NCI-H1092 treated with DMSO at 0.1 percent for 48 hours (cell line): ENCODE measurements at regions not wholly inside any gene's neighbourhood (a gene's known extent, or its start where the extent isn't known, plus 50 kb on each side); places are given as distances from the start of the nearest gene placed in this dataset.

ENCODE experiments used
- DNase-seq: peaks from one replicate; lab custom pipeline; 2025; lab: John Stamatoyannopoulos, UW

DNA sequence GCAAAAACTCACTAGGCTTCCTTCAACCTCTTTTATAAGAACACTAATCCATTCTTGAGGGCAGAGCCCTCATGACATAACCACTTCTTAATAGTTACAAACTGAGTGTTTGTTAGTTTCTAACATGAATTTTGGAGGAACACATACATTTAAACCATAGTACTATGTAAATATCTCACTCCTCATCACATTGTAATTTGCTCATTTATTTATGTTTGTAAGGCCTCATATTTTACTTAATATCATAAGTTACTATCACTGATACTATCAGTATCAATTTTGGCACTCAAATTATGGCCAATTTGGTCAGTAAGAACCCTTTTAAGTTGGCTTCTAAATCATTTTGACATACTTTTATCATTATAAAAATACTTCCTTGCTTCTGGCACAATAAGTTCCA, 603.1 kb downstream of the ZEB2 start:
- no peak for DNase-seq

DNA sequence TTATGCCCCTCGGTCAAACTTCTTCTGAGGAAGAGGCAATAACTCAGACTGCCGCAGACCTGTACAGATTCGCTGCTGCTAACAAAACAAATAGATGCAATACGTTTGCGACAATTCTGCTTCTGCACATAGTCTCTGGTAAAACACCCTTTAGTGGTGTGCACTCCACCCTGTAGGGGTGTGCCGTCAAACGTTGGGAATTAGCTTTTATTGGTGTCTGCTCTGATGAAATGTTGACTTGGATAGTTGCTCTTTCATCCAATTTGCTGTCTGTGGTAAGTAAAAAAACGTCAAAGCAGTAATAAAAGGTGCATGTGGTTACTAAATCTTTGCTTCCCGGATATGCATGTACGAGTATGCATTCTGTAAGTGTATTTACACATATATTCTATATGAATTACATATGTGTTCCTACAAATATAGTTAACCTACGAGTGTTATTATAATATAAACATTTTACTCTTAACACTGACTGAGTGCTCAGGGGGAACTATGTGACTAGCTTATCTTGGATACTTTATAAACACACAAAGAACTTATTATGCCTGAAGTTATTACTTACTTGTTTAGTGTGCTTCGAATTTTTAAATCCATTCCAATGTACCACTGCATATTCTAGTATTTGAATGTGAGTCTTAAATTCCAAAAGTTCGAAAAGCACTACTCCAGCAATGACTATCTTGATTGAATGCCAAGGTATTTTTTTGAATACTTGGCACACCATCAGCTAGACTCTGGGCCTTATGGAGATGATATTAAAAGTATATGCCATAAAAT, 610.2 kb downstream of the ZEB2 start:
- DNase-seq: no peak

DNA sequence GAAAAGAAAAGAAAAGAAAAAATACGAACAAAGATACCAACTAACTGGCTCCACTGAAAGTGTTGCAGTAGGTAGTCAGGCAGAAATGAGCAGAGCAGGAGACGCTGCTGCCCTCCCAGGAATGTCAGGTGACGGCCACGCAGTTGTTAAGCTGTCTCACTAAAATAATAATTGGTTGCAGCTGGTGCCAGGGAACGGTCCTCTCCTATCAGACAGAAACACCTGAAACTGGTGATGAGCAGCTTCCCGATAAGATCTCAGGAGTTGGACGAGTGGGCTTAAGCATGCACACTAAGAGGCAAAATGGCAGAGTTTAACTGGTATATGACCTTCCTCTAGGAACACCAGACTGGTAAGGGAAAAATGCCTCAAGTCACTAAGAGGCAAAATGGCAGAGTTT, 611.1 kb downstream of the ZEB2 start:
- DNase-seq: no peak

DNA sequence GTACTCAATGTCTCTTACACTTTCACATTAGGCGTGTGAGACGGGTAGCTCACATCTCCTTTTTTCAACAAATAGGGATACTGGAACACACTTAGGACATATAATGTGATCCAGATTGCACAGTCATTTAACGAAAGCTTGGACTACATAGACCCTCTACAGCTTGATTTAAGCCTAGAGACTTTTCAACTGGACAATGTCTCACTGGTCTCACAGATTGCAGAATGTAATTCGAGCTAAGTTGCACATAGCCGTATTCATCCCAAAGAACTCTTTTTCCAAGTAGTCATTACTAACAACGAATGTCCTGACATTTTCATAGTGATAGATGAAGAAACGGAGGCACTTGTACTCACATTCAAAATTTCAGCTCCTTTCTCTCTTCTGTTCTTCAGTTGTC, 612.1 kb downstream of the ZEB2 start:
- no peak for DNase-seq

DNA sequence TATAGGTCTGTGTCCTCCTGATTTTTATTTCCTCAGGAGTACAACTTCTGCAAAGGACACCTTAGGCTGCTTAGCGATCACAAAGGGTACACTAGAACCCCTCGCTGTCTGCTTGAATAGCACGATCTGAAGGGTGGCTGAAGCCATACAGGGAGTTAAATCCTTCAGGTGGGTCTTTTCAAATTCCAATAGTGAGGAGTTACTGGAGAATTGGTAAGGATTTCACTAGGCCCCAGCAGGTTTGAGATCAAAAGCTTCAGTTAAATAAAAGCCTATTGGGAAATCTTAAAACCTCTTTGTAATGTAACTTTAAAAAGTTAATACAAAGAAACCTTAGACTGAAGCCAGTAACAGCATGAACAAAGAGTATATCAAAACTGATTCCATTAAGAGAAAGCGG, 613.1 kb downstream of the ZEB2 start:
- no peak for DNase-seq

DNA sequence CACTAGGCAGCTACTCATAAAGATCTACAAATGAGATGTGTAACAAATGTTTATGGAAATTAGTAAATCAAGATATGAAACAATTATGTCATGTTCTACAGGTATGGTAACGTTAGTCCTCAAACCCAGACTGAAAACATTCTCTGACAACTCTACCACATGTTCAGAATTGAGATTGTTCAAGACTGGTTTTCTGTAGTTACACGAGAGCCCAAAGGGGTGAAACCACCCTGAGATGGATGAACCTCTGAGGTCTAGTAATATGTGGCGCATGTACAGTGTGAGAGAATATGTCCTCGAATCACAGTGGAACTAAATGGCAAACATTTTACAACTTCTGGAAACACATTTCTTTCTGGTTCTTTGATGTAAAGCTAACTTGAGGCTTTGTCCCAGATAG, 614.3 kb downstream of the ZEB2 start:
- DNase-seq: no peak

DNA sequence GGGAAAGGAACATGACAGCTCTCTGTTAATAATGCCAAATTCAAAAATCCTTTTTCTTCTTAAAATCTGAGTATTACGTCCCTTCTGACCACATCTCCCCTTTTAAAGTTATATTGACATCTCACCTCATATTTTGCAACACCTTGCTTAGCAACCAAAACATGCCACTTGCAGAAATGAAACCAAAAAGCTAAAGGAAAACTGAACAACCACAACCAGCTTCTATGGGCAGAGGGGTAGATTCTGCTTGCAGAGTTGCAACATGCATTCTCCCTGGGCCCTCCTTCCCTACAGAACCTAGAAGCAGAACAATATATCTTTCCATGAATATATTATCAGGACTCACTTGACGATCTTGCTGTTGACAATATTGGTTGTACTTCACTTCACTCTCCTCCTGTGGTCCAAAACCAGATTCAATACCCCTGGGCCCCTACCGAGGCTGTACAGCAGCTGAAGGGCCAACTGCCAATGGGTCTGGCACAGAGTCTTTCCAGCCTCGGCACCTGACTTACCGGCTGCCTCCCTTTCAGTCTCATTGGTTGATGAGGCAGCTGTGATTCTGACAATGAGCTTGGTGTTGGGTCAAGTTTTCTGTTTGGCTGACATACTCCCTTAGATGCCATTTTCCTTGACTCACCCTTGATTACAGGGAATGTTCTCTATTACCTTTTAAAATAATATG, 616.6 kb downstream of the ZEB2 start:
- DNase-seq: peak; percentile 4

DNA sequence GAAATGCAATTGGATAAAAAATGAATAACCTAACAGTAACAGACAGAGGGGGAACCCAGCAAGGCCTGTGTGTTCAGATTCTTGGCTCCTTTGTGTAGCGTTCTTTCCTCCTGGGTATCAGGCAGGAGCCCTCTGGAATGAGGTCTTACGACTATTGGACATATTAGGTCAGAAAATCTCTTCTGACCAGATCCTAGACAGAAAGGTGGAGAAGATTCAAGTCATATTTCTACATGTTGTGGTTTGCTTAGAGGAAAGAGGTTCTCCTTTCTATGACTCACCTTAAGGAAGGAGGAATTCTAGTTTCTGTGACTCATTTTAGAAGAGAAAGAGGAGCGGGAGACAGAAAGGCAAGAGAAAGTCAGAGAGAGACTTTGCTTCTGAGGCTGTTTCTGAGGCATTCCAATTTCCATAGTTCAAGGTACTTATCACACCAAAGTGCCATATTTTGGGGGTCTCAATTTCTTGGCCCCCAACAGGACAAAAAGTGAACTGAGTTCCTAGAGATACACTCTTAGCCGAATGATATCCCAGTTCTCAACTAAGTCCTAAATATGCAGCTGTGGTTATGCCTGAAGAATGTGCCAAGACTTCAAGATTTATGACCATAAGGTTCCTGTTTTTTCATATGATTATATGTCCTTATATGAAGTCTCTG, 618.6 kb downstream of the ZEB2 start:
- DNase-seq: no peak

DNA sequence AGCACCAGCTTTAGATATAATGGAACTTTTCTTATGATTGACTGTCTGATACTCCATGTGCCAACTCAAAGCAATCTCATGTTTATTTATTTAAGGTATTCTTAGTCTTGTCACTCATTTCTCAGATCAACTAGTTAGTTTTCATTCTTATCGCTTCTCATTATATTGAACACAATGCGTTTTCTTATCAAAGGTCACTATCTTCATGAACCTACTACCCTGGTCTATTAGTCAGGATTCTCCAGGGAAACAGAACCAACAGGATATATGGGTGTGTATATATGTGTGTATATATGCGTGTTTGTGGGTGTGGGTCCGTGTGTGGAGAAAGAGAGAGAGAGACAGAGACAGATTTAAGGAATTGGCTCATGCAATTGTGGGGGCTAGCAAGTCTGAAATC, 619.9 kb downstream of the ZEB2 start:
- DNase-seq: no peak

DNA sequence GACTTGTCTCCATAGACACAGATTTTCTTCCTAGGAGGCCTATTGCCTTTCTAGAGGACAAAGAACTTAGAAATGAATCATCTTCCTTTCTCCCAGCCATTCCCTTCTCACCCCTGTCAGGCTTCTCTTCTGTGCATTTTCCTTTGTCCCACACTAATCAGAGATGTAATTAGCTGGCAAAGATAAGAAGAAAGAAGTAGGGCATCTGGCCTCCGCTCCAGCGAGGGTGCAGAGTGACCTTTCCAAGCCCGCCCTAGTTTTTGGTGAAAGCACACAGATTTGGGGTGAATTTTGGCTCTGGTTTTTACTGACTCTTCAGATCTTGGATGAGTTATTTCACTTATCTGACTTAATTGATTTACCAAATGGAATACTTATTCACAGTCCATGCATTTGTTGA, 626.5 kb downstream of the ZEB2 start:
- DNase-seq: no peak

DNA sequence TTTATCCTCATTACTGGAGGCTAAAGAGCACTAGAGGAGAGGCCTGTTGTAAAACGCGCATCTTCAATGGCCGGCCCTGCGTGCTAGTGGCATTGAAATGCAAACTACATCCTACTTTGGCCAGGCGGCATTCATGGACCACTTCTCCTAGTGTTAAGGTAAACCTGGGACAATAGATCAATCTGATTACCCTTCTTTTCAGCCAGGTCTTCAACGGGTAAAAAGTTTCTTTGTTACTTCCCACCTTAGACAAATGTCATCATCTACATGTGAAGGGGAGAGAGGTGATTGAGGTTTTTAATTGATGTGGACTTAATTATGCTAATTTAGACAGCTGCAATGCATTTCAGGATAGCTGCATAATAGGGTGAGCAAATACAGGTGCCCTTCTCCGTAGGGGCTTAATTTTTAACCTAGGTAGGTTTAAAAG, 628.0 kb downstream of the ZEB2 start:
- DNase-seq: no peak

DNA sequence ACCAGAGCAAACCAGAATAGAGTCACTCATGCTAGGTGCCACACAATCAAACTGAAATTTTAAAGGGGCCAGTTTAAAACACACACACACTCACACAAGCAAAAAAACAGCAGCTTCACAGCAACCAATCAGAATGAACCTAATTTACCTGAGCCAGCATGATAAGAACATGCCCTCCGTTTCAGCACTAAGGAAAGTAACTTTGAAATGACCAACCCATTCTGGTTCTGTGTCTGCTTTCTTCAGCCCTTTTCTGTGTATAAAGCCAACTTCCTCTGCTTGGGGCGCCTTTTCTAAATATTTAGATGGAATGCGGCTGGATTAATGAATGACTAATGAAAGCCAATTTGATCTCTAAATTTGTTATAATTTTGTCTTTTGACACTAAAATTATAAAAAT, 629.1 kb downstream of the ZEB2 start:
- DNase-seq: no peak

DNA sequence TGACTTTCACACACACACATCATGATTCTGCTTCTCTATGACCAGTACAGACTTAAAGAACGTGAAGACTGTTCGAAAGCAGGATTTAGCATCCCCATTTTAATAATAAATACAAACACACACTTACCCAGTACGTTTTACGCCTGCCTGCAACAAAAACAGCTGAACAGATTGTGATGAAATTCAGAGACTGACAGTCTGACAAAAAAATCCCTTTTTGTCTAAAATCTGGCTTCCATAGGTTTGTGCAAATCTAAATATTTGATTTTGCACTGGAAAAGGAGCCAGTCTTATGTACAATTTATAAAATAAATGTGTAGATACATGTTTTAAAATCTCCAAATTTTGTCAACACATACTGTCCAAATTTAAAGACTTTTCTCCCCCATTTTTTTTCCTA, 630.7 kb downstream of the ZEB2 start:
- no peak for DNase-seq

DNA sequence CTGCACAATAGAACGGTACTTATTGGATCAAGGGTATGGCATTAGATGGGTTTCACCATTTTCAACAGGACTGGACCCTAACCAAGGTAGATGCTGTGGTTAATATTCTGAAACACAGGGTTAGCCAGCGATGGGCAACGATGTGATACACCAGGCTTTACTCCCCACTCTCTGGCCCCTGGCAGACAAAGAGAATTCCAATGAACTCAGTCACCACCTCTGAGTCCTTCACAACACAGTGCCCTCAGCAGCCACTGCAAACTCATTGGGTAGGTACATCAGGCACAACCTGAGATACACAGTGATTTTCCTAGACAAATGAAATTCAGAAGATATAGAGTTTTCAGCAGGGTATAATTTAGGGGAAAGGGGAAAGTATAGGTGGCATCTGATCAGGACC, 634.5 kb downstream of the ZEB2 start:
- no peak for DNase-seq

DNA sequence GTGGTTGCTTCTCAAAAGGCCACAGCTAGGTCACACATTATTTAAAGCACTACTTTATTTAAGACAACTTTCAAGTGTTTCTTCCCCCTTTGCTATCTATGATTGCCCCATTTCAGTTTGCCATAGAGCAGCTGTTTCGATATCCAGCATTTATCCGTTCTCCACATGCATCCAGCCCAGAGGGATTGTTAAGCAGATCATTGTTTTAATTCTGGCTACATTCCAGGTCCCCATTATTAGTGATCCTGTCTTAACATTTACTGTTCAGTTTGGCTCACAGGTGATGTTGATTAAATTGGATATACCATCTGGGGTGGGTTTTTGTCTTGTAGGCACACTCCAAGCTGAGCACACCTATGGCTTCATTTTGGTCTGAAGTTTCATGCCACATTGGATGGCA, 638.7 kb downstream of the ZEB2 start:
- DNase-seq: no peak

DNA sequence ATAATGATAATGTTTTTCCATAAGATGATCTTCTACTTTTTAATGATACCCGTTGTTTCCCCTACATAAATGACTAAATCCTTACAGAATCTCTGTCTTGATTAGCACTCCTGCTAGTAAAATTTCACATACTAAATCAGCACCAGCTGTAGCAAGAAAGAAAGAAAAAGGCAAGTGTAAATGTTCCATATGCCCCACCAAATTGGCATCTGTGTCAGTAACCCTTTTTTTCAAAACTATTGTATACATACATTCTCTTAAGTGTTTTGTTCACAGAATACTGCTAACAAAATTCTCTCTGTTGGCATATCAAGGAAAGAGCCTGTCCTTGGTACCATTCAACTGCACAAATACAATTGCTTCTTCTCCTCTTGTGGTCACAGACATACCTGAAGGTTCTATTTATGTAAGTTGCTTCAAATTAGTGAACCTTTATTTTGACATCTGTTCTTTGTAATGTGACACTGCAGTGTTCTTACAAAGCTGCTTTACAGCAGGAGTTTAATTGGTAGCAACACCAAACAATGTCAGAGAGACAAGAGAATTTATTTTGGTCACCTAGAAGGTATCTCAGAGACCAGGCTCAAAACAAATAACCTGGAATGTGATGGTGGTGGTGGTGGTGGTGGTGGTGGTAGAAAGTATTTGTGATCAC, 641.9 kb downstream of the ZEB2 start:
- DNase-seq: no peak

DNA sequence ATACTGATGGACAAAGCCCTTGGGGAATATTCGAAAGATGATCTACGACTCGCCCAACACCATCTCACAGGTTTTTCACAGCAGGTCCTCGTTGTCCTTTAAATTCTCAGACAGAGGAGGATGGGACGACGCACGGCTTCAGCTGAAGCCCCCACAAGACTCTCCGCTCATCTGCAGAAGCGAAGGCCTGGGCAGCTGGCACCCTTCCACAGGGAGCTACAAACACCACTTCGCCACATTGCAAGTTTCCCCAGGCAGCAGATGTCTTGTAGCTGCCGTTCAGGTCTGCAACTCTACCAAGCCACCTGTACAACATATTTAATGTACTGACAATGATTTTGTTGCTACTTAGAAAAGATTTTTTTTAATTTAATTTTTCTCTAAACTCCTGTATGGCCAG, 642.9 kb downstream of the ZEB2 start:
- DNase-seq: no peak

DNA sequence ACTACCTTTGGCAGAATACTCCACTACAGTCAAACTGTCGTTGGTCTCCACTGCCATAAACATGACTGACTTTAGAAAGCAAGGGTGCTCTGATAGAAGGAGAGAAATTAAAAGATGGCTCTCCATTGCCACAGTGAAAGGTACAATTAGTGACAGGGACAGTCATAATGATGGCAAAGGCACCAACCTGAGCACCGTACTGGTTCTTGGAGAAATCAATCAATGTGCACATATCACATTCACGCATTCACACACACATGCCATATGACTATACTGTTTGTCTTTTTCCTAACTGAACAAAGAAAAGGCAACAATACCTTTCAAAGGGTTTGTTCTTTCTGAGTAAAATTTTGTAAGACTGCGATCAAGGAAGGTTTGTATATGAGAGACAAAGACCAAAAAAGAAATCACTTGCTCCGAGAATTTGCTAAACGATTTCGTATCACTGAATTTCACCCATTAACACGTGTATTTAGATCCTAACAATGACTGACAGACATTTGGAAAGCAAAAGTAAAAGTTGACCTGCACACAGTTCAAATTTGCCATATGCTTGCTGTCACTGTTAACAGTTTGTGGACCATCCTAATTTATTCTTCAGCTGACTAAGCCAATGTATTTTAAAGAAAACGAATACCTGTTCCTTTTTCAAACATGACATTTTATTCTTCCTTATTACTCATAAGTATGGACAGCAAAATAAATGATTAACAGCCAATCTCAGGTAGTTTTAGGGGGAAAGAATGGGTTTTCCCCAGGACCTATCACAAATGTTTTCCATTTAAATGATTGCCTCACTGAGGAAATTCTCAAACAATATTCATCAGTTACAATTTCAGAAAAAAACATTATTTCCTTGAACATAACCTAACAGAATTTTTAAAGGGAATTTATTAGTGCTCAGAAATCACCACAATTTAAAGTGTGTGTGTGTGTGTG, 644.4 kb downstream of the ZEB2 start:
- DNase-seq: no peak

DNA sequence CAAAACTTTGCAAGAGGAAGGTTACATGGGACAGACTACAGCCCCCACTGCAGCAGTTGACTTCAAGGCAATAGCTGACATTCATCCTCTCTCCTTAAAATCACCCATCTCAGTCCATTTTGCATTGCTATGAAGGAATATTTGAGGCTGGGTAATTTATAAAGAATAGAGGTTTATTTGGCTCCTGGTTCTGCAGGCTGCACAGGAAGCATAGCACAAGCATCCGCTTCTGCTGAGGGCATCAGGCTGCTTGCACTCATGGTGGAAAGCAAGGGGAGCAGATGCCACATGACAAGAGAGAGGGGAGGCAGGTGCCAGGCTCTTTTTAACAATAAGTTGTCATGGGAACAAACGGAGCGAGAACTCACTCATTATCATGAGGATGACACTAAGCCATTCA, 646.0 kb downstream of the ZEB2 start:
- DNase-seq: no peak

DNA sequence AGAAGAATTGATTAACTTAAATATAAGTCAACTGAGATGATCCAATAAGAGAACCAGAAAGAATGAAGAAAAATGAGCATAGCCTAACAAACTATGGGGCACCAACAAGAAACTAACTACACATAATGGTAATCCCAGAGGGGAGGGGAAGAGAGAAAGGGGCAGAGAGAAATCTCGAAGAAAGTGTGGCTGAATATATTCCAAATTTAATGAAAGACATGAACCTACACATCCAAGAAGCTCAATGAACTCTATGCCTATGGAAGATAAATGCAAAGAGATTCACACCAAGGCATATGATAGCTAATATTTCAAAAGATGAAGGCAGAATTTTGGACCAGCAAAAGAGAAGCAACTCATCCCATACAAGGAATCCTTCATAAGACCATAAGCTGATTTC, 649.2 kb downstream of the ZEB2 start:
- DNase-seq: no peak

DNA sequence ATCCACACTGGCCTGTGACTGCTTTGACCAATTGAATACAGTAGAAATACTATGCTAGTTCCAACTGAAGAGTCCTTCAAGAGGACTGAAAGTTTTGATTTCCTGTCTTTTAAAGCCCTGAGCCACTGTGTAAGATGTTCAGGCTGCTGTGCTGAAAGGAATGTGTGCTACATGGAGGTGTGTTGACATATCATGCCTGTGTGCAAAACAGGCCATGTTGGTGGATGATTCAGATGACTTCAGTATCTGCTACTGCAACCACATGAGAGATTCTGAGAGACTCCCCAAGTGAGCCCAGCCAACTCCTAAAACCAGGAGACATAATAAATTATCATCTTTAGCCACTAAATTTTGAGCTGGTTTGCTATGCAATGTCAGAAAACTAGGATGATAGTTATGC, 662.9 kb downstream of the ZEB2 start:
- DNase-seq: no peak

DNA sequence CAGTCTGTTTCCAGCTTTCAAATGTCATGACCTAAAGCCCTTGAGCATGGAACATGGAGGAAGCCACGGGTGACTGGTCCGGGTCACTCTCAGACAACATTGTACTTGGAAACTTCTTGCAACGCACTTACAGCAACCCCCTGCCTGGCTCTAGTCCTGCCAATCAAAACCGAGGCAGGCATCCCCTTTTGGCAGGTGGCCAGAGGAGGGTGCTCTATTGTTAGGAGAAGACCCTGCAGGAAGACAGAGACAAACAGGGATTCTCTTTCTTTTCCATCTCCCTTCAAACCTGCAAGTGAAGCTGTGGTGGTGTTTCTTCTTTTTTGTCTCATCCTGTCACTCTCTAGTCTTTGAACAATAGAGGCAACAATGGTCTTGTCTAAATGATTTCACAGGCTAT, 667.2 kb downstream of the ZEB2 start:
- no peak for DNase-seq
